ENCODE measurements at regions not wholly inside any gene's neighbourhood (a gene's known extent, or its start where the extent isn't known, plus 50 kb on each side); places are given as distances from the start of the nearest gene placed in this dataset.

DNA sequence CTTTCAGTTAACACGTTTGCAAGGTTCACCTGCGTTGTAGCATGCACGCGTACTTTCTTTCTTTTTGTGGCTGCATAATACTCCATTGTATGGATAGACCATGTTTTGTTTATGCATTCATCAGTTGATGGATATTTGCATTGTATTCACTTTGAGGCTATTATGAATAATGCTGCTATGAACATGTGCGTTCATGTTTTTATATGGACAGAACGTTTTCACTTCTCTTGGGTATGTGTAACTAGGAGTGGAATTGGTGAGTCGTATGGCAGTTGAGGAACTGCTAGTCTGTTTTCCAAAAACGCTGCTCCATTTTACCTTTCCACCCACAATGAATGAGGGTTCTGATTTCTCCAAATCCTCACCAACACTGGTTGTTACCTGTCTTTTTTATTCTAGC is 244.3 kb downstream of the GLI2 start:
- Histone ChIP-seq H3K27me3 (ENCODE audit: insufficient read depth, low read depth, low read length) (no peaks in the 10 kb centered on the region), H4K20me1 (ENCODE audit: insufficient read depth) (no peaks in the 10 kb centered on the region), H3K9me2 (ENCODE audit: insufficient read depth, low read length) (no peaks in the 10 kb centered on the region), H2AFZ (ENCODE audit: low read depth, low read length) (no peak overlapping the region), H3F3A (ENCODE audit: insufficient read depth, low read length, poor library complexity, severe bottlenecking) (no peaks in the 10 kb centered on the region), H3K79me2 (replicated peaks; ENCODE audit: insufficient read depth, low read length) (no peaks in the 10 kb centered on the region), H3K36me3 (ENCODE audit: insufficient read depth, low read length) (no peaks in the 10 kb centered on the region), H3K4me3 (ENCODE audit: low read length) (no peak overlapping the region), H3K27ac (ENCODE audit: low read length) (no peak overlapping the region), H3K9ac (ENCODE audit: low read length) (no peak overlapping the region), H3K9me3 (ENCODE audit: low read length) (no peaks in the 10 kb centered on the region), H3K4me2 (ENCODE audit: low read length) (no peak overlapping the region)
- TF ChIP-seq EP300 (conservative IDR thresholded peaks at IDR 0.05; ENCODE audit: poor library complexity, severe bottlenecking) (no peak), EZH2 (IDR thresholded peaks at IDR 0.05; ENCODE audit: borderline replicate concordance, insufficient read depth, low read length, poor library complexity, severe bottlenecking) (no peak), SMC3 (conservative IDR thresholded peaks at IDR 0.05; ENCODE audit: poor library complexity) (no peak), MXI1 (conservative IDR thresholded peaks at IDR 0.05; ENCODE audit: poor library complexity, severe bottlenecking) (no peak), RAD21 (conservative IDR thresholded peaks at IDR 0.05) (no peak), POLR2AphosphoS5 (IDR thresholded peaks at IDR 0.05) (no peak), TAF1 (IDR thresholded peaks at IDR 0.05; ENCODE audit: low read depth) (no peak)
- TF ChIP-seq, protein P1, sequence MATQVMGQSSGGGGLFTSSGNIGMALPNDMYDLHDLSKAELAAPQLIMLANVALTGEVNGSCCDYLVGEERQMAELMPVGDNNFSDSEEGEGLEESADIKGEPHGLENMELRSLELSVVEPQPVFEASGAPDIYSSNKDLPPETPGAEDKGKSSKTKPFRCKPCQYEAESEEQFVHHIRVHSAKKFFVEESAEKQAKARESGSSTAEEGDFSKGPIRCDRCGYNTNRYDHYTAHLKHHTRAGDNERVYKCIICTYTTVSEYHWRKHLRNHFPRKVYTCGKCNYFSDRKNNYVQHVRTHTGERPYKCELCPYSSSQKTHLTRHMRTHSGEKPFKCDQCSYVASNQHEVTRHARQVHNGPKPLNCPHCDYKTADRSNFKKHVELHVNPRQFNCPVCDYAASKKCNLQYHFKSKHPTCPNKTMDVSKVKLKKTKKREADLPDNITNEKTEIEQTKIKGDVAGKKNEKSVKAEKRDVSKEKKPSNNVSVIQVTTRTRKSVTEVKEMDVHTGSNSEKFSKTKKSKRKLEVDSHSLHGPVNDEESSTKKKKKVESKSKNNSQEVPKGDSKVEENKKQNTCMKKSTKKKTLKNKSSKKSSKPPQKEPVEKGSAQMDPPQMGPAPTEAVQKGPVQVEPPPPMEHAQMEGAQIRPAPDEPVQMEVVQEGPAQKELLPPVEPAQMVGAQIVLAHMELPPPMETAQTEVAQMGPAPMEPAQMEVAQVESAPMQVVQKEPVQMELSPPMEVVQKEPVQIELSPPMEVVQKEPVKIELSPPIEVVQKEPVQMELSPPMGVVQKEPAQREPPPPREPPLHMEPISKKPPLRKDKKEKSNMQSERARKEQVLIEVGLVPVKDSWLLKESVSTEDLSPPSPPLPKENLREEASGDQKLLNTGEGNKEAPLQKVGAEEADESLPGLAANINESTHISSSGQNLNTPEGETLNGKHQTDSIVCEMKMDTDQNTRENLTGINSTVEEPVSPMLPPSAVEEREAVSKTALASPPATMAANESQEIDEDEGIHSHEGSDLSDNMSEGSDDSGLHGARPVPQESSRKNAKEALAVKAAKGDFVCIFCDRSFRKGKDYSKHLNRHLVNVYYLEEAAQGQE (IDR thresholded peaks at IDR 0.05; ENCODE audit: borderline replicate concordance) = no peak
- TF ChIP-seq, protein P2, sequence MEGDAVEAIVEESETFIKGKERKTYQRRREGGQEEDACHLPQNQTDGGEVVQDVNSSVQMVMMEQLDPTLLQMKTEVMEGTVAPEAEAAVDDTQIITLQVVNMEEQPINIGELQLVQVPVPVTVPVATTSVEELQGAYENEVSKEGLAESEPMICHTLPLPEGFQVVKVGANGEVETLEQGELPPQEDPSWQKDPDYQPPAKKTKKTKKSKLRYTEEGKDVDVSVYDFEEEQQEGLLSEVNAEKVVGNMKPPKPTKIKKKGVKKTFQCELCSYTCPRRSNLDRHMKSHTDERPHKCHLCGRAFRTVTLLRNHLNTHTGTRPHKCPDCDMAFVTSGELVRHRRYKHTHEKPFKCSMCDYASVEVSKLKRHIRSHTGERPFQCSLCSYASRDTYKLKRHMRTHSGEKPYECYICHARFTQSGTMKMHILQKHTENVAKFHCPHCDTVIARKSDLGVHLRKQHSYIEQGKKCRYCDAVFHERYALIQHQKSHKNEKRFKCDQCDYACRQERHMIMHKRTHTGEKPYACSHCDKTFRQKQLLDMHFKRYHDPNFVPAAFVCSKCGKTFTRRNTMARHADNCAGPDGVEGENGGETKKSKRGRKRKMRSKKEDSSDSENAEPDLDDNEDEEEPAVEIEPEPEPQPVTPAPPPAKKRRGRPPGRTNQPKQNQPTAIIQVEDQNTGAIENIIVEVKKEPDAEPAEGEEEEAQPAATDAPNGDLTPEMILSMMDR (IDR thresholded peaks at IDR 0.05; ENCODE audit: poor library complexity, severe bottlenecking) = no peak

DNA sequence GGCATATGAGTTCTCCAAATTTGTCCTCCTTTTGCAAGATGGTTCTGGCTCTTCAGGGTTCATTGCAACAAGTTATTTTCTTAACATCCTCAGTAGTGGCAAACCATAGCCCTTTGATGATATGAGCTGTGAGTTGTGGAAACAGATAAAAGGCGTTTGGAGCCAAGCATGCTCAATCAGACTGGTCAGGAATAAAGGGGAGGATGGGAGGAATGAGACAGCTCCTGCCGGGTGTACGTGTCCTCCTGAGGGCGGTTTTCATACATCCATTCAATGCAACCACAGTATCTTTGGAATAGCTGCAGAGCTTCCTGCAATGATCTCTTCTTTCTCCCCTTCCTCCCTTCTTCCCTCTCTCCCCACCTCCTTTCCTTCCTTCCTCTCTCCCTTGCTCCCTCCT is 245.8 kb downstream of the GLI2 start:
- no peaks in the 10 kb centered on the region for H3K27me3 ChIP-seq (ENCODE audit: insufficient read depth, low read depth, low read length)
- H3K4me3 ChIP-seq (ENCODE audit: low read length) = no peak overlapping the region
- H3K9me2 ChIP-seq (ENCODE audit: insufficient read depth, low read length) = no peaks in the 10 kb centered on the region
- H3K79me2 ChIP-seq (replicated peaks; ENCODE audit: insufficient read depth, low read length) = no peaks in the 10 kb centered on the region
- no peaks in the 10 kb centered on the region for H3F3A ChIP-seq (ENCODE audit: insufficient read depth, low read length, poor library complexity, severe bottlenecking)
- no peaks in the 10 kb centered on the region for H3K36me3 ChIP-seq (ENCODE audit: insufficient read depth, low read length)
- no peak overlapping the region for H3K9ac ChIP-seq (ENCODE audit: low read length)
- H3K4me2 ChIP-seq (ENCODE audit: low read length) = no peak overlapping the region
- TF ChIP-seq TAF1 (IDR thresholded peaks at IDR 0.05; ENCODE audit: low read depth) = no peak
- no peak for TF ChIP-seq MXI1 (conservative IDR thresholded peaks at IDR 0.05; ENCODE audit: poor library complexity, severe bottlenecking)
- TF ChIP-seq SMC3 (conservative IDR thresholded peaks at IDR 0.05; ENCODE audit: poor library complexity) = no peak
- no peak overlapping the region for H3K27ac ChIP-seq (ENCODE audit: low read length)
- no peaks in the 10 kb centered on the region for H4K20me1 ChIP-seq (ENCODE audit: insufficient read depth)
- H3K9me3 ChIP-seq (ENCODE audit: low read length) = no peaks in the 10 kb centered on the region
- H2AFZ ChIP-seq (ENCODE audit: low read depth, low read length) = no peak overlapping the region

DNA sequence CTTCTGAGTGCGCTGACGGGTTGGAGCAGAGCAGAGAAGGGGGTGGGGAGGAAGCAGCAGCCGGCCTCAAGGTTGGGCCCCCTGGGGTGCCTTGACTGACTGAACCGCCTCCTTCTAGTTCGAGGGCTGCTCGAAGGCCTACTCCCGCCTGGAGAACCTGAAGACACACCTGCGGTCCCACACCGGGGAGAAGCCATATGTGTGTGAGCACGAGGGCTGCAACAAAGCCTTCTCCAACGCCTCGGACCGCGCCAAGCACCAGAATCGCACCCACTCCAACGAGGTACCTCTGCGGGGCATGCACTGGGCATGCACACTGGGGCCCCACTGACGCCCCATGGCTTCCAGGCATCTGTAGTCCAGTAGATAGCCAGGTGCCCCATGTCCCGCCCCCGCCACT is 246.9 kb downstream of the GLI2 start:
- Histone ChIP-seq H3K36me3 (ENCODE audit: insufficient read depth, low read length) (no peaks in the 10 kb centered on the region), H4K20me1 (ENCODE audit: insufficient read depth) (no peaks in the 10 kb centered on the region), H2AFZ (ENCODE audit: low read depth, low read length) (no peak overlapping the region), H3K9me3 (ENCODE audit: low read length) (no peaks in the 10 kb centered on the region), H3K9ac (ENCODE audit: low read length) (no peak overlapping the region), H3K27ac (ENCODE audit: low read length) (no peak overlapping the region), H3K27me3 (ENCODE audit: insufficient read depth, low read depth, low read length) (no peaks in the 10 kb centered on the region), H3F3A (ENCODE audit: insufficient read depth, low read length, poor library complexity, severe bottlenecking) (no peaks in the 10 kb centered on the region), H3K9me2 (ENCODE audit: insufficient read depth, low read length) (no peaks in the 10 kb centered on the region), H3K4me3 (ENCODE audit: low read length) (no peak overlapping the region), H3K79me2 (replicated peaks; ENCODE audit: insufficient read depth, low read length) (no peaks in the 10 kb centered on the region), H3K4me2 (ENCODE audit: low read length) (no peak overlapping the region)
- TF ChIP-seq, protein P1 (IDR thresholded peaks at IDR 0.05; ENCODE audit: borderline replicate concordance) = no peak
- TF ChIP-seq RAD21 (conservative IDR thresholded peaks at IDR 0.05) (no peak), SMC3 (conservative IDR thresholded peaks at IDR 0.05; ENCODE audit: poor library complexity) (no peak), EP300 (conservative IDR thresholded peaks at IDR 0.05; ENCODE audit: poor library complexity, severe bottlenecking) (no peak), EZH2 (IDR thresholded peaks at IDR 0.05; ENCODE audit: borderline replicate concordance, insufficient read depth, low read length, poor library complexity, severe bottlenecking) (no peak), POLR2AphosphoS5 (IDR thresholded peaks at IDR 0.05) (no peak), MXI1 (conservative IDR thresholded peaks at IDR 0.05; ENCODE audit: poor library complexity, severe bottlenecking) (no peak), TAF1 (IDR thresholded peaks at IDR 0.05; ENCODE audit: low read depth) (no peak)
- TF ChIP-seq, protein P2 (IDR thresholded peaks at IDR 0.05; ENCODE audit: poor library complexity, severe bottlenecking) = no peak

Measured in neural cell (in vitro differentiated cells).